ENCODE measurements at regions not wholly inside any gene's neighbourhood (a gene's known extent, or its start where the extent isn't known, plus 50 kb on each side); places are given as distances from the start of the nearest gene placed in this dataset.
"Not testable (repeated sequence)": the region's sequence is repeated elsewhere in the genome, so short reads cannot be mapped to it uniquely, and the experiment has no call there.

DNA sequence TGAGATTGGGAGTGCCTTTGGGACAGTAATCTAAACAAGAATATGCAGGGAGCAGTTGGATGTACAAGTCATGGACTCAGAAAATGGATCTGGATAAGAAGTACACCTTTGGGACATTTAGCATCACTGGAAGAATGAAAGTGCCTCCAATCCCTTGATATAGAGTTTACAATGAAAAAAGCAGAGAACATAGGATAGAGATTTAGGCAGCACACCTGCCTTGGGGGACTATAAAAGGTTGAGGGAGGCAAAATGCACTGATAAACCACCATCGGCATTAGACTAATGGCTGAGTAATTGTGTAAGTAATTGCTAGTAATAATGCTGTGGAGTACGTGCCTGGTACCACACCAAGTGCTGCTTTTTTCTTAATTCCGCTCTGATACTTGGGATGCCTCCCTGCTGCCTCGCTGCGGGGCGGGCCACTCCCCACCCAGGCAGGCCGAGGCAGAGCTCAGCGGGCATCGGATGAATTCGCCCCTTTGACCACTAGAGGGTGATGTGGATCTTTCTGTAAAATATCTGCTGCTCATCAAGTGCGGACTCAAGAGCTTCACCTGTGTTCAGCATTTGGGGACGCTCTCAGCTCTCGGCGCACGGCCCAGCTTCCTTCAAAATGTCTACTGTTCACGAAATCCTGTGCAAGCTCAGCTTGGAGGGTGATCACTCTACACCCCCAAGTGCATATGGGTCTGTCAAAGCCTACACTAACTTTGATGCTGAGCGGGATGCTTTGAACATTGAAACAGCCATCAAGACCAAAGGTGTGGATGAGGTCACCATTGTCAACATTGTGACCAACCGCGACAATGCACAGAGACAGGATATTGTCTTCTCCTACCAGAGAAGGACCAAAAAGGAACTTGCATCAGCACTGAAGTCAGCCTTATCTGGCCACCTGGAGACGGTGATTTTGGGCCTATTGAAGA is 99.9 kb downstream of the ANKRD18B start:
- peaks cover under 1 to 3% of the 10 kb centered on the region in 2 experiments for H3K27me3 ChIP-seq (ENCODE audit: control insufficient read depth in 2 of 2, insufficient read depth in 2 of 2, low read length in 2 of 2)
- CTCF ChIA-PET, result interaction anchor here (0.5 to 12.4 kb wide), 57 partner anchors 8 to 629 kb away, joined by 3 to 561 read pairs (median 5); partner anchors contain the start of genes NFX1 and NOL6
- H2AFZ ChIP-seq (ENCODE audit: low read depth, low read length), result peak overlapping the region; percentile 40
- H3K4me2 ChIP-seq (ENCODE audit: insufficient read depth, low read length), result no peak overlapping the region
- no peaks in the 10 kb centered on the region for H3K9me1 ChIP-seq (replicated peaks; ENCODE audit: control insufficient read depth, extremely low read depth, insufficient read depth, low read length)
- TF ChIP-seq POLR2A (IDR thresholded peaks at IDR 0.05; ENCODE audit: low read depth, low read length) (no peak), MYC (IDR thresholded peaks at IDR 0.05; ENCODE audit: low read depth, low read length) (no peak), EZH2 (IDR thresholded peaks at IDR 0.05; ENCODE audit: borderline replicate concordance, low read depth, low read length, severe bottlenecking) (no peak)
- TF ChIP-seq, protein P1, sequence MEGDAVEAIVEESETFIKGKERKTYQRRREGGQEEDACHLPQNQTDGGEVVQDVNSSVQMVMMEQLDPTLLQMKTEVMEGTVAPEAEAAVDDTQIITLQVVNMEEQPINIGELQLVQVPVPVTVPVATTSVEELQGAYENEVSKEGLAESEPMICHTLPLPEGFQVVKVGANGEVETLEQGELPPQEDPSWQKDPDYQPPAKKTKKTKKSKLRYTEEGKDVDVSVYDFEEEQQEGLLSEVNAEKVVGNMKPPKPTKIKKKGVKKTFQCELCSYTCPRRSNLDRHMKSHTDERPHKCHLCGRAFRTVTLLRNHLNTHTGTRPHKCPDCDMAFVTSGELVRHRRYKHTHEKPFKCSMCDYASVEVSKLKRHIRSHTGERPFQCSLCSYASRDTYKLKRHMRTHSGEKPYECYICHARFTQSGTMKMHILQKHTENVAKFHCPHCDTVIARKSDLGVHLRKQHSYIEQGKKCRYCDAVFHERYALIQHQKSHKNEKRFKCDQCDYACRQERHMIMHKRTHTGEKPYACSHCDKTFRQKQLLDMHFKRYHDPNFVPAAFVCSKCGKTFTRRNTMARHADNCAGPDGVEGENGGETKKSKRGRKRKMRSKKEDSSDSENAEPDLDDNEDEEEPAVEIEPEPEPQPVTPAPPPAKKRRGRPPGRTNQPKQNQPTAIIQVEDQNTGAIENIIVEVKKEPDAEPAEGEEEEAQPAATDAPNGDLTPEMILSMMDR (IDR thresholded peaks at IDR 0.05; ENCODE audit: extremely low read depth in 1 of 2, insufficient read depth in 1 of 2, low read depth in 1 of 2, low read length in 2 of 2), result peak; percentile 73 to 84
- H3K79me2 ChIP-seq (ENCODE audit: control insufficient read depth, insufficient read depth, low read length), result no peaks in the 10 kb centered on the region
- intact Hi-C loops (cut with micrococcal nuclease), result loop anchor here (1.0 kb wide), 1 partner anchor 98 kb away; no protein-coding TSS in a partner anchor
- DNase-seq (ENCODE audit: low read depth, low spot score) (peak; percentile 77), FAIRE-seq (peak; percentile 94)
- H3K9ac ChIP-seq (replicated peaks; ENCODE audit: extremely low read depth, insufficient read depth, low read length), result no peak overlapping the region
- H3K4me1 ChIP-seq (ENCODE audit: control insufficient read depth, extremely low read depth, insufficient read depth, low read length), result peaks cover 2% of the 10 kb centered on the region
- POLR2A ChIA-PET, result no interaction called here
- H3K4me3 ChIP-seq (replicated peaks in 1 of 3; ENCODE audit: insufficient read depth in 1 of 3, low read depth in 1 of 3, low read length in 3 of 3), result no peak overlapping the region
- no peaks in the 10 kb centered on the region for H3K9me3 ChIP-seq (replicated peaks; ENCODE audit: control insufficient read depth, insufficient read depth, low read length)
- dilution Hi-C loops (cut with MboI; ENCODE audit: extremely low pct_ligation_motif_present, low sequenced_read_pairs), result no loop called here
- BruUV-seq (replicated peaks), result no TSS peak
- no peak overlapping the region for H3K27ac ChIP-seq (ENCODE audit: insufficient read depth, low read depth, low read length)
- no peaks in the 10 kb centered on the region for H4K20me1 ChIP-seq (replicated peaks; ENCODE audit: control insufficient read depth, extremely low read depth, insufficient read depth, low read length)
- H3K36me3 ChIP-seq (ENCODE audit: control insufficient read depth in 2 of 2, extremely low read depth in 1 of 2, insufficient read depth in 2 of 2, low read length in 2 of 2), result no peaks in the 10 kb centered on the region

- intact Hi-C loops (cut with micrococcal nuclease); H2AFZ ChIP-seq (ENCODE audit: low read depth, low read length); H3K9me3 ChIP-seq (replicated peaks; ENCODE audit: control insufficient read depth, insufficient read depth, low read length); POLR2A ChIA-PET; H3K79me2 ChIP-seq (ENCODE audit: control insufficient read depth, insufficient read depth, low read length); FAIRE-seq; DNase-seq (ENCODE audit: low read depth, low spot score); BruUV-seq (replicated peaks); H3K9me1 ChIP-seq (replicated peaks; ENCODE audit: control insufficient read depth, extremely low read depth, insufficient read depth, low read length); H3K9ac ChIP-seq (replicated peaks; ENCODE audit: extremely low read depth, insufficient read depth, low read length); H3K27ac ChIP-seq (ENCODE audit: insufficient read depth, low read depth, low read length); H3K4me1 ChIP-seq (ENCODE audit: control insufficient read depth, extremely low read depth, insufficient read depth, low read length); H3K4me3 ChIP-seq (replicated peaks in 1 of 3; ENCODE audit: insufficient read depth in 1 of 3, low read depth in 1 of 3, low read length in 3 of 3); H3K36me3 ChIP-seq (ENCODE audit: control insufficient read depth in 2 of 2, extremely low read depth in 1 of 2, insufficient read depth in 2 of 2, low read length in 2 of 2); dilution Hi-C loops (cut with MboI; ENCODE audit: extremely low pct_ligation_motif_present, low sequenced_read_pairs); H4K20me1 ChIP-seq (replicated peaks; ENCODE audit: control insufficient read depth, extremely low read depth, insufficient read depth, low read length); H3K4me2 ChIP-seq (ENCODE audit: insufficient read depth, low read length): not testable (repeated sequence)
- CTCF ChIA-PET, result interaction anchor here (1.3 to 2.6 kb wide), 2 partner anchors 21 to 93 kb away, joined by 4 to 23 read pairs; no protein-coding TSS in a partner anchor
- peaks cover 13 to 29% of the 10 kb centered on the region in 2 experiments for H3K27me3 ChIP-seq (ENCODE audit: control insufficient read depth in 2 of 2, insufficient read depth in 2 of 2, low read length in 2 of 2)
Observed at GRCh38 chr9:33628318-33628717, 104.3 kb downstream of the ANKRD18B start.

All from endothelial cell of umbilical vein (primary cell).